ENCODE measurements at regions not wholly inside any gene's neighbourhood (a gene's known extent, or its start where the extent isn't known, plus 50 kb on each side); places are given as distances from the start of the nearest gene placed in this dataset.

DNA sequence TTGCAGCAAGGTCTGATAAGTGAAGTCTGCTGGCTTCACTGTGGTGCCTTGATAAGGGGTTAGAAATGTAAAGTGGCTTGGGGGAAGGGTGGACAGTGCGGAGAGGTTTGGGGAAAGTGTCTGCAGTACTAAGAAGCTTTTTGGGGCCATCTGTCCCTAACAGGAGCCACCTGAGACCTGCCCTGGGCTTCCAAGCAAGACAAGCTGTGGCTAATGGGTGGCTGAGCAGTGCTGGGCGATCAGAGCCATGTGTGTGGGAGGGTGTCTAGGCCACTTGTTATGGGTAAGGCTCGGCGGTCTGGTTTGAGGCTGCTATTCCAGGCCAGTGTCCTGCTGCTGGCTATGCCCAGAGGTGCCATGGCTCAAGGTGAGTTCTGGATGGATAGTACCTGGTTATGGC, 185.4 kb upstream of the MTMR8 start:
- TF ChIP-seq RFX5 (IDR thresholded peaks at IDR 0.05; ENCODE audit: low read length) (no peak), EP300 (IDR thresholded peaks at IDR 0.05; ENCODE audit: borderline replicate concordance in 1 of 2, low read depth in 1 of 2, low read length in 1 of 2) (no peak), SIN3A (IDR thresholded peaks at IDR 0.05; ENCODE audit: borderline replicate concordance, low read depth, low read length) (no peak), RXRA (IDR thresholded peaks at IDR 0.05; ENCODE audit: borderline replicate concordance, low read depth) (no peak), JUND (IDR thresholded peaks at IDR 0.05) (no peak), RCOR1 (IDR thresholded peaks at IDR 0.05; ENCODE audit: low read length) (no peak)
- TF ChIP-seq, protein P1, sequence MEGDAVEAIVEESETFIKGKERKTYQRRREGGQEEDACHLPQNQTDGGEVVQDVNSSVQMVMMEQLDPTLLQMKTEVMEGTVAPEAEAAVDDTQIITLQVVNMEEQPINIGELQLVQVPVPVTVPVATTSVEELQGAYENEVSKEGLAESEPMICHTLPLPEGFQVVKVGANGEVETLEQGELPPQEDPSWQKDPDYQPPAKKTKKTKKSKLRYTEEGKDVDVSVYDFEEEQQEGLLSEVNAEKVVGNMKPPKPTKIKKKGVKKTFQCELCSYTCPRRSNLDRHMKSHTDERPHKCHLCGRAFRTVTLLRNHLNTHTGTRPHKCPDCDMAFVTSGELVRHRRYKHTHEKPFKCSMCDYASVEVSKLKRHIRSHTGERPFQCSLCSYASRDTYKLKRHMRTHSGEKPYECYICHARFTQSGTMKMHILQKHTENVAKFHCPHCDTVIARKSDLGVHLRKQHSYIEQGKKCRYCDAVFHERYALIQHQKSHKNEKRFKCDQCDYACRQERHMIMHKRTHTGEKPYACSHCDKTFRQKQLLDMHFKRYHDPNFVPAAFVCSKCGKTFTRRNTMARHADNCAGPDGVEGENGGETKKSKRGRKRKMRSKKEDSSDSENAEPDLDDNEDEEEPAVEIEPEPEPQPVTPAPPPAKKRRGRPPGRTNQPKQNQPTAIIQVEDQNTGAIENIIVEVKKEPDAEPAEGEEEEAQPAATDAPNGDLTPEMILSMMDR (IDR thresholded peaks at IDR 0.05) = no peak
- TF ChIP-seq, protein P2, sequence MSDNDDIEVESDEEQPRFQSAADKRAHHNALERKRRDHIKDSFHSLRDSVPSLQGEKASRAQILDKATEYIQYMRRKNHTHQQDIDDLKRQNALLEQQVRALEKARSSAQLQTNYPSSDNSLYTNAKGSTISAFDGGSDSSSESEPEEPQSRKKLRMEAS (IDR thresholded peaks at IDR 0.05; ENCODE audit: low read depth) = no peak
- TF ChIP-seq, protein P3, sequence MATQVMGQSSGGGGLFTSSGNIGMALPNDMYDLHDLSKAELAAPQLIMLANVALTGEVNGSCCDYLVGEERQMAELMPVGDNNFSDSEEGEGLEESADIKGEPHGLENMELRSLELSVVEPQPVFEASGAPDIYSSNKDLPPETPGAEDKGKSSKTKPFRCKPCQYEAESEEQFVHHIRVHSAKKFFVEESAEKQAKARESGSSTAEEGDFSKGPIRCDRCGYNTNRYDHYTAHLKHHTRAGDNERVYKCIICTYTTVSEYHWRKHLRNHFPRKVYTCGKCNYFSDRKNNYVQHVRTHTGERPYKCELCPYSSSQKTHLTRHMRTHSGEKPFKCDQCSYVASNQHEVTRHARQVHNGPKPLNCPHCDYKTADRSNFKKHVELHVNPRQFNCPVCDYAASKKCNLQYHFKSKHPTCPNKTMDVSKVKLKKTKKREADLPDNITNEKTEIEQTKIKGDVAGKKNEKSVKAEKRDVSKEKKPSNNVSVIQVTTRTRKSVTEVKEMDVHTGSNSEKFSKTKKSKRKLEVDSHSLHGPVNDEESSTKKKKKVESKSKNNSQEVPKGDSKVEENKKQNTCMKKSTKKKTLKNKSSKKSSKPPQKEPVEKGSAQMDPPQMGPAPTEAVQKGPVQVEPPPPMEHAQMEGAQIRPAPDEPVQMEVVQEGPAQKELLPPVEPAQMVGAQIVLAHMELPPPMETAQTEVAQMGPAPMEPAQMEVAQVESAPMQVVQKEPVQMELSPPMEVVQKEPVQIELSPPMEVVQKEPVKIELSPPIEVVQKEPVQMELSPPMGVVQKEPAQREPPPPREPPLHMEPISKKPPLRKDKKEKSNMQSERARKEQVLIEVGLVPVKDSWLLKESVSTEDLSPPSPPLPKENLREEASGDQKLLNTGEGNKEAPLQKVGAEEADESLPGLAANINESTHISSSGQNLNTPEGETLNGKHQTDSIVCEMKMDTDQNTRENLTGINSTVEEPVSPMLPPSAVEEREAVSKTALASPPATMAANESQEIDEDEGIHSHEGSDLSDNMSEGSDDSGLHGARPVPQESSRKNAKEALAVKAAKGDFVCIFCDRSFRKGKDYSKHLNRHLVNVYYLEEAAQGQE (IDR thresholded peaks at IDR 0.05; ENCODE audit: low read depth, low read length) = no peak
- TF ChIP-seq, protein P4, sequence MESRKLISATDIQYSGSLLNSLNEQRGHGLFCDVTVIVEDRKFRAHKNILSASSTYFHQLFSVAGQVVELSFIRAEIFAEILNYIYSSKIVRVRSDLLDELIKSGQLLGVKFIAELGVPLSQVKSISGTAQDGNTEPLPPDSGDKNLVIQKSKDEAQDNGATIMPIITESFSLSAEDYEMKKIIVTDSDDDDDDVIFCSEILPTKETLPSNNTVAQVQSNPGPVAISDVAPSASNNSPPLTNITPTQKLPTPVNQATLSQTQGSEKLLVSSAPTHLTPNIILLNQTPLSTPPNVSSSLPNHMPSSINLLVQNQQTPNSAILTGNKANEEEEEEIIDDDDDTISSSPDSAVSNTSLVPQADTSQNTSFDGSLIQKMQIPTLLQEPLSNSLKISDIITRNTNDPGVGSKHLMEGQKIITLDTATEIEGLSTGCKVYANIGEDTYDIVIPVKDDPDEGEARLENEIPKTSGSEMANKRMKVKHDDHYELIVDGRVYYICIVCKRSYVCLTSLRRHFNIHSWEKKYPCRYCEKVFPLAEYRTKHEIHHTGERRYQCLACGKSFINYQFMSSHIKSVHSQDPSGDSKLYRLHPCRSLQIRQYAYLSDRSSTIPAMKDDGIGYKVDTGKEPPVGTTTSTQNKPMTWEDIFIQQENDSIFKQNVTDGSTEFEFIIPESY (IDR thresholded peaks at IDR 0.05; ENCODE audit: borderline replicate concordance, low read depth) = no peak
